Loucy (cell line): ENCODE measurements at regions not wholly inside any gene's neighbourhood (a gene's known extent, or its start where the extent isn't known, plus 50 kb on each side); places are given as distances from the start of the nearest gene placed in this dataset.

Experiments
- H2AFZ ChIP-seq: fragments of 200-600 bp; sonication (generic); 2 replicates; pipeline ENCODE4 v1.6.0; 2016; ENCODE audit warnings: antibody characterized with exemption, mild to moderate bottlenecking, low read length, moderate library complexity
- H3F3A ChIP-seq: fragments of 200-600 bp; 2 replicates; pipeline ENCODE4 v1.6.0; 2016; ENCODE audit warnings: antibody characterized with exemption, low read depth, mild to moderate bottlenecking
- H3K27me3 ChIP-seq: fragments of 200-600 bp; sonication (generic); 2 replicates; pipeline ENCODE4 v1.6.1; 2014; ENCODE audit warnings: low read length, mild to moderate bottlenecking; ENCODE audit not compliant: insufficient read depth, poor library complexity, severe bottlenecking
- H3K36me3 ChIP-seq: fragments of 200-600 bp; sonication (generic); 2 replicates; pipeline ENCODE4 v1.6.1; 2016; ENCODE audit warnings: low read length; ENCODE audit not compliant: insufficient read depth
- H3K4me1 ChIP-seq: fragments of 200-600 bp; sonication (generic); 2 replicates; pipeline ENCODE4 v1.5.1; 2014; ENCODE audit warnings: low read length, mild to moderate bottlenecking; ENCODE audit not compliant: insufficient read depth, poor library complexity, severe bottlenecking
- H3K4me2 ChIP-seq: fragments of 200-600 bp; sonication (generic); 2 replicates; pipeline ENCODE4 v1.6.0; 2014; ENCODE audit warnings: antibody characterized with exemption, low read length, low read depth, mild to moderate bottlenecking; ENCODE audit not compliant: poor library complexity, severe bottlenecking
- H3K4me3 ChIP-seq: fragments of 200-600 bp; sonication (generic); 2 replicates; pipeline ENCODE4 v1.5.1; 2014; ENCODE audit warnings: low read length, mild to moderate bottlenecking, mixed read lengths; ENCODE audit not compliant: poor library complexity, severe bottlenecking
- H3K79me2 ChIP-seq: fragments of 200-600 bp; sonication (generic); 2 replicates; pipeline ENCODE4 v1.6.1; 2014; ENCODE audit warnings: low read length; ENCODE audit not compliant: insufficient read depth
- H3K9ac ChIP-seq: fragments of 200-600 bp; sonication (generic); 2 replicates; pipeline ENCODE4 v1.6.0; 2014; ENCODE audit warnings: mild to moderate bottlenecking, low read depth, low read length, moderate library complexity; ENCODE audit not compliant: poor library complexity, severe bottlenecking
- H3K9me2 ChIP-seq: fragments of 200-600 bp; sonication (generic); replicated peaks from 2 replicates; pipeline ENCODE4 v1.6.1; 2016; ENCODE audit warnings: low read depth, low read length, mixed read lengths
- H3K9me3 ChIP-seq: fragments of 200-600 bp; sonication (generic); 2 replicates; pipeline ENCODE4 v1.6.1; 2014; ENCODE audit warnings: mild to moderate bottlenecking, antibody characterized with exemption, low read length, low read depth; ENCODE audit not compliant: insufficient read depth
- H4K20me1 ChIP-seq: fragments of 200-600 bp; sonication (generic); 2 replicates; pipeline ENCODE4 v1.6.0; 2014; ENCODE audit warnings: antibody characterized with exemption, low read length, mild to moderate bottlenecking; ENCODE audit not compliant: insufficient read depth, poor library complexity, severe bottlenecking
- CTCF ChIP-seq: fragments of 200-600 bp; sonication (generic); conservative IDR thresholded peaks from 2 replicates; pipeline ENCODE4 v1.5.1; 2014; ENCODE audit warnings: mild to moderate bottlenecking, antibody characterized with exemption, low read length
- EZH2phosphoT487 ChIP-seq: fragments of 200-600 bp; IDR thresholded peaks from 2 replicates; pipeline ENCODE4 v1.6.1; 2018; ENCODE audit warnings: antibody characterized with exemption, mild to moderate bottlenecking, moderate library complexity, borderline replicate concordance

- TF ChIP-seq EZH2phosphoT487, result no peak
- Histone ChIP-seq H3K27me3 (no peaks in the 10 kb centered on the region), H3K4me3 (no peak overlapping the region), H4K20me1 (no peaks in the 10 kb centered on the region), H3K4me2 (no peak overlapping the region), H2AFZ (no peak overlapping the region), H3K79me2 (no peaks in the 10 kb centered on the region), H3K9me3 (no peaks in the 10 kb centered on the region), H3K9me2 (no peaks in the 10 kb centered on the region), H3K36me3 (no peaks in the 10 kb centered on the region), H3K4me1 (no peaks in the 10 kb centered on the region), H3F3A (no peaks in the 10 kb centered on the region), H3K9ac (no peak overlapping the region)
Measured at GRCh38 chr9:88676644-88677043, 141.7 kb downstream of the NXNL2 start.

GRCh38 chr9:88678008-88678407 is 143.0 kb downstream of the NXNL2 start:
- Histone ChIP-seq H3K9me3 (no peaks in the 10 kb centered on the region), H4K20me1 (no peaks in the 10 kb centered on the region), H3K9me2 (no peaks in the 10 kb centered on the region), H3K4me3 (no peak overlapping the region), H3K4me1 (no peaks in the 10 kb centered on the region), H3K79me2 (no peaks in the 10 kb centered on the region), H3K4me2 (no peak overlapping the region), H3K36me3 (no peaks in the 10 kb centered on the region), H2AFZ (no peak overlapping the region), H3F3A (no peaks in the 10 kb centered on the region), H3K9ac (no peak overlapping the region), H3K27me3 (no peaks in the 10 kb centered on the region)
- TF ChIP-seq CTCF, result no peak
- no peak for TF ChIP-seq EZH2phosphoT487

GRCh38 chr9:88678431-88678830 is 143.5 kb downstream of the NXNL2 start:
- H3K79me2 ChIP-seq, result no peaks in the 10 kb centered on the region
- no peaks in the 10 kb centered on the region for H3K9me2 ChIP-seq
- no peak overlapping the region for H2AFZ ChIP-seq
- no peaks in the 10 kb centered on the region for H3K9me3 ChIP-seq
- H3F3A ChIP-seq, result no peaks in the 10 kb centered on the region
- H3K4me2 ChIP-seq, result no peak overlapping the region
- TF ChIP-seq CTCF (no peak), EZH2phosphoT487 (no peak)
- no peaks in the 10 kb centered on the region for H4K20me1 ChIP-seq
- no peaks in the 10 kb centered on the region for H3K4me1 ChIP-seq
- H3K27me3 ChIP-seq, result no peaks in the 10 kb centered on the region
- no peak overlapping the region for H3K4me3 ChIP-seq
- H3K36me3 ChIP-seq, result no peaks in the 10 kb centered on the region
- H3K9ac ChIP-seq, result no peak overlapping the region

- no peak overlapping the region for H2AFZ ChIP-seq
- H3K79me2 ChIP-seq, result no peaks in the 10 kb centered on the region
- H3F3A ChIP-seq, result no peaks in the 10 kb centered on the region
- H3K36me3 ChIP-seq, result no peaks in the 10 kb centered on the region
- H4K20me1 ChIP-seq, result no peaks in the 10 kb centered on the region
- TF ChIP-seq EZH2phosphoT487 (no peak), CTCF (no peak)
- no peaks in the 10 kb centered on the region for H3K9me2 ChIP-seq
- H3K9me3 ChIP-seq, result no peaks in the 10 kb centered on the region
- H3K27me3 ChIP-seq, result no peaks in the 10 kb centered on the region
- no peaks in the 10 kb centered on the region for H3K4me1 ChIP-seq
- H3K4me2 ChIP-seq, result no peak overlapping the region
- no peak overlapping the region for H3K4me3 ChIP-seq
- no peak overlapping the region for H3K9ac ChIP-seq
Measured at GRCh38 chr9:88680041-88680440, 145.1 kb downstream of the NXNL2 start.
